ENCODE measurements at regions not wholly inside any gene's neighbourhood (a gene's known extent, or its start where the extent isn't known, plus 50 kb on each side); places are given as distances from the start of the nearest gene placed in this dataset.

DNA sequence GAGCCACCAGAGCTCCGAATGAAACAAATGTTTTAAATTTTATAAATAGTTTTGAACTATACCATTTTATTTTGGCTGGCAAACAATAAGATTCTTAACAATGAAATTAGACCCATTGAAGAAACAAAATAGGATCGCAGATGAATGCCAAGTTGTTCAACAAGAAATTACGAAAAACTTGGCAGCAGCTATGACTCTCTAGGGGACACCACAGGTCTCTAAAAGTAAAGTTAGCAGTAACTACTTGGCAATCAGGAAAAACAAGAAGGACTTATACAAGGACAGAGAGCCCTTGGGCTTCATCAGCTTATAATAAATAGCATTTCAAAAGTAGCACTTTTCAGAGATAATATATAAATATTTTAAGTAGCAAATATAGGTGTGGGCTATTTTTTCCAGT lies 603.8 kb upstream of the PSMD7 start:
- Mint-ChIP-seq H3K9me3 (ENCODE audit: unreplicated experiment) (no peaks in the 10 kb centered on the region), H3K4me3 (ENCODE audit: unreplicated experiment) (no peak overlapping the region), H3K4me1 (ENCODE audit: unreplicated experiment) (no peaks in the 10 kb centered on the region), H3K27ac (ENCODE audit: unreplicated experiment) (no peak overlapping the region), H3K27me3 (ENCODE audit: unreplicated experiment) (no peaks in the 10 kb centered on the region), H3K36me3 (ENCODE audit: low read depth, unreplicated experiment) (no peaks in the 10 kb centered on the region)
- TF ChIP-seq, protein P1, sequence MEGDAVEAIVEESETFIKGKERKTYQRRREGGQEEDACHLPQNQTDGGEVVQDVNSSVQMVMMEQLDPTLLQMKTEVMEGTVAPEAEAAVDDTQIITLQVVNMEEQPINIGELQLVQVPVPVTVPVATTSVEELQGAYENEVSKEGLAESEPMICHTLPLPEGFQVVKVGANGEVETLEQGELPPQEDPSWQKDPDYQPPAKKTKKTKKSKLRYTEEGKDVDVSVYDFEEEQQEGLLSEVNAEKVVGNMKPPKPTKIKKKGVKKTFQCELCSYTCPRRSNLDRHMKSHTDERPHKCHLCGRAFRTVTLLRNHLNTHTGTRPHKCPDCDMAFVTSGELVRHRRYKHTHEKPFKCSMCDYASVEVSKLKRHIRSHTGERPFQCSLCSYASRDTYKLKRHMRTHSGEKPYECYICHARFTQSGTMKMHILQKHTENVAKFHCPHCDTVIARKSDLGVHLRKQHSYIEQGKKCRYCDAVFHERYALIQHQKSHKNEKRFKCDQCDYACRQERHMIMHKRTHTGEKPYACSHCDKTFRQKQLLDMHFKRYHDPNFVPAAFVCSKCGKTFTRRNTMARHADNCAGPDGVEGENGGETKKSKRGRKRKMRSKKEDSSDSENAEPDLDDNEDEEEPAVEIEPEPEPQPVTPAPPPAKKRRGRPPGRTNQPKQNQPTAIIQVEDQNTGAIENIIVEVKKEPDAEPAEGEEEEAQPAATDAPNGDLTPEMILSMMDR (IDR thresholded peaks at IDR 0.05; ENCODE audit: unreplicated experiment), result no peak
- DNase-seq (ENCODE audit: low spot score), result no peak

DNA sequence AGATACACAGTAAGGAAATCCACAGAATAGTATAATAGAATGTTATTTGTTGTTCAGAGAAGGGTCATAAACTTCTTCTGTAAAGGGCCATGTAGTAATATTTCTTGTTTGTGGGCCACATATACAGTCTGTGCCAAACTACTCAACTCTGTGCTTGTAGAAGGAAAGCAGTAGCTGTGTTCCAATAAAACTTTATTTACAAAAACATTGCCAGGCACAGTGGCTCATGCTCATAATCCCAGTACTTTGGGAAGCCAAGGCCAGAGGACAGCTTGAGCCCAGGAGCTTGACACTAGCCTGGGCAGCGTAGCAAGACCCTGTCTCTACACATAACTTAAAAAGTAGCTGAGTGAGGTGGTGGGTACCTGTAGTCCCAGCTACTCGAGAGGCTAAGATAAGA lies 612.8 kb upstream of the PSMD7 start:
- H3K4me3 Mint-ChIP-seq (ENCODE audit: unreplicated experiment), result no peak overlapping the region
- H3K27me3 Mint-ChIP-seq (ENCODE audit: unreplicated experiment), result peaks cover 1% of the 10 kb centered on the region
- H3K4me1 Mint-ChIP-seq (ENCODE audit: unreplicated experiment), result no peaks in the 10 kb centered on the region
- H3K9me3 Mint-ChIP-seq (ENCODE audit: unreplicated experiment), result no peaks in the 10 kb centered on the region
- no peaks in the 10 kb centered on the region for H3K36me3 Mint-ChIP-seq (ENCODE audit: low read depth, unreplicated experiment)
- H3K27ac Mint-ChIP-seq (ENCODE audit: unreplicated experiment), result no peak overlapping the region
- TF ChIP-seq, protein P1 (IDR thresholded peaks at IDR 0.05; ENCODE audit: unreplicated experiment), result no peak
- no peak for DNase-seq (ENCODE audit: low spot score)

DNA sequence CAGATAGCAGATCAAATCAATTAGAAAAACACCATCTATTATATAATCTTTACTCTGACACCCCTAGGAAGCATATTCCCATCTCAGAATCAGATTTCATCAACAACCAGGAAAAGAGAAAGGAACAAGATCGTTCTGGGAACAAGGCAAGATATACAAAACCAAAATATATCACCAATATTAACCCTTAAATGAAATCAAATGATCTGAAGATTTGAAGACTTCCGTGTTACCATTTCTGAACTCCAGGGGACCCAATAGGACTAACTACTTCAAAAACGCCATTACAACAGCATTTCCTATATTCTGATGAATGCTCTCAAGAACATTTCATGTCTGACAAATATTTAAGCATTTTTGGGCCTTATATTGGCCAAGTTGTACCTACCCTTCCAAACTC lies 624.2 kb upstream of the ZFHX3 start:
- DNase-seq (ENCODE audit: low spot score), result no peak
- no peaks in the 10 kb centered on the region for H3K27me3 Mint-ChIP-seq (ENCODE audit: unreplicated experiment)
- H3K9me3 Mint-ChIP-seq (ENCODE audit: unreplicated experiment), result no peaks in the 10 kb centered on the region
- no peaks in the 10 kb centered on the region for H3K36me3 Mint-ChIP-seq (ENCODE audit: low read depth, unreplicated experiment)
- no peaks in the 10 kb centered on the region for H3K4me1 Mint-ChIP-seq (ENCODE audit: unreplicated experiment)
- TF ChIP-seq, protein P1 (IDR thresholded peaks at IDR 0.05; ENCODE audit: unreplicated experiment), result no peak
- no peak overlapping the region for H3K27ac Mint-ChIP-seq (ENCODE audit: unreplicated experiment)
- no peak overlapping the region for H3K4me3 Mint-ChIP-seq (ENCODE audit: unreplicated experiment)

DNA sequence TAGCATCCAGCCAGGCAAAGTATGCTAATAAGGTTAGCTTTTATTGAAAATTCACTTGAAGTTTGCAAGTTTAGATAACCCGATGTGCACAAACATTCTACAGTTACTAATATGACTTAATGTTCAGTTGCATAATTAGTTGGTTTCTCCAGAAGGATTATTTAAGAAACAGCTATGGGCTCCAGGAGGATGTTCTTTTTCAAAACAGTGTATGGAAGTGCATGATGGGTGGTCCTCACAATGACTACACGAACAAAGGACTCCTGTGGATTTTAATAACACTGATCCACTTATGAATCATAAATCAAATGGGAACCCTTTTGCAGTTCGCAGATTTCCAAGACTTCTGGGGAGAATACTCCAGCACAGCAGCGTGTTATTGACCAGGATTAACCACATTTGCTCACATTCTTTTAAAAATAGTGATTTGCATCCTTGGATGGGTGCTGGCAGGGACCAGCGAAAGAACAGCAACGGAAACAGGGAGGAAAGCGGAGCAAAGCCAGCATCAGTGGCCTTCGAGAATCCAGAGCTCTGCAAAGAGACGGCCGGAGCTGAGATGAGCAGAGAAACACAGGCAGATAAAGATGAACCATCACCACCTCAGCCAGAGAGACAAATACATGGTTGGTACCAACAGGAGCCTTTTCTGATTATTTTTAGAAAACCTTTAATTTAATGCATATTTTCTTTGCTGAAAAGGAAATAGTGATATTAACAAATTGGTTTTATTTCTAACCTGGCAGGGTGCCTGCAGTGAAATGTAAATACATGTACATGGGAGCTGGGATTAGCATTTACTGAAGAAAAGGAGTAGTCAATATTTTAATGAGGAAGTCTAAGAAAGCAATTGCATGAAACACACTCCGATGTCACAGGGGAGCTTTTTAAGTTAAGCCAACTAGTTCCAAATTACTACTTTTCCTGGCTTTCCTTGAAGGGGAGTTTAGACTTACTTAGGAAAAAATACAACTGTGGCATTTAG lies 623.2 kb upstream of the ZFHX3 start:
- Mint-ChIP-seq H3K9me3 (ENCODE audit: unreplicated experiment) (no peaks in the 10 kb centered on the region), H3K4me1 (ENCODE audit: unreplicated experiment) (no peaks in the 10 kb centered on the region), H3K27me3 (ENCODE audit: unreplicated experiment) (no peaks in the 10 kb centered on the region), H3K4me3 (ENCODE audit: unreplicated experiment) (no peak overlapping the region), H3K27ac (ENCODE audit: unreplicated experiment) (no peak overlapping the region), H3K36me3 (ENCODE audit: low read depth, unreplicated experiment) (no peaks in the 10 kb centered on the region)
- TF ChIP-seq, protein P1 (IDR thresholded peaks at IDR 0.05; ENCODE audit: unreplicated experiment), result no peak
- no peak for DNase-seq (ENCODE audit: low spot score)
